ENCODE measurements at regions not wholly inside any gene's neighbourhood (a gene's known extent, or its start where the extent isn't known, plus 50 kb on each side); places are given as distances from the start of the nearest gene placed in this dataset.

DNA sequence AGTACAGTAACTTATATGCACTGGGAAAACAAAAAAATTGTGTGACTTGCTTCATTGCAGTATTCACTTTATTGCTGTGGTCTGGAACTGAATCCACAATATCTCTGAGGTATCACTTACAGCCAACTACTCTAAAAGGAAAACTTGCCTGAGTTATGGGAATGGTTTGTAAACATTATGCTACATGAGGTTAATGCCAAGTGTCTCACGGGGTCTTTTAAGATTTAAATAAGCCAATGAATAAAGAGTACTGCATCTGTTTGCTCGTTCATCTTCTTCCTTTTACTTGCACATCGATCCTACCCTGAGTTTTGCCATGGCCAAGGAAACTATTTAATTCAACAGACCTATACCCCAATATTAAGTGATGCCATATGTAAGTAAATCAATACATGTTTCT lies 72.0 kb upstream of the API5 start:
- TF ChIP-seq, protein P1, sequence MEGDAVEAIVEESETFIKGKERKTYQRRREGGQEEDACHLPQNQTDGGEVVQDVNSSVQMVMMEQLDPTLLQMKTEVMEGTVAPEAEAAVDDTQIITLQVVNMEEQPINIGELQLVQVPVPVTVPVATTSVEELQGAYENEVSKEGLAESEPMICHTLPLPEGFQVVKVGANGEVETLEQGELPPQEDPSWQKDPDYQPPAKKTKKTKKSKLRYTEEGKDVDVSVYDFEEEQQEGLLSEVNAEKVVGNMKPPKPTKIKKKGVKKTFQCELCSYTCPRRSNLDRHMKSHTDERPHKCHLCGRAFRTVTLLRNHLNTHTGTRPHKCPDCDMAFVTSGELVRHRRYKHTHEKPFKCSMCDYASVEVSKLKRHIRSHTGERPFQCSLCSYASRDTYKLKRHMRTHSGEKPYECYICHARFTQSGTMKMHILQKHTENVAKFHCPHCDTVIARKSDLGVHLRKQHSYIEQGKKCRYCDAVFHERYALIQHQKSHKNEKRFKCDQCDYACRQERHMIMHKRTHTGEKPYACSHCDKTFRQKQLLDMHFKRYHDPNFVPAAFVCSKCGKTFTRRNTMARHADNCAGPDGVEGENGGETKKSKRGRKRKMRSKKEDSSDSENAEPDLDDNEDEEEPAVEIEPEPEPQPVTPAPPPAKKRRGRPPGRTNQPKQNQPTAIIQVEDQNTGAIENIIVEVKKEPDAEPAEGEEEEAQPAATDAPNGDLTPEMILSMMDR (IDR thresholded peaks at IDR 0.05), result no peak
- no peak for TF ChIP-seq POLR2A (IDR thresholded peaks at IDR 0.05)

Data from Peyer's patch (tissue), 4 donors.